ENCODE measurements at regions not wholly inside any gene's neighbourhood (a gene's known extent, or its start where the extent isn't known, plus 50 kb on each side); places are given as distances from the start of the nearest gene placed in this dataset.

DNA sequence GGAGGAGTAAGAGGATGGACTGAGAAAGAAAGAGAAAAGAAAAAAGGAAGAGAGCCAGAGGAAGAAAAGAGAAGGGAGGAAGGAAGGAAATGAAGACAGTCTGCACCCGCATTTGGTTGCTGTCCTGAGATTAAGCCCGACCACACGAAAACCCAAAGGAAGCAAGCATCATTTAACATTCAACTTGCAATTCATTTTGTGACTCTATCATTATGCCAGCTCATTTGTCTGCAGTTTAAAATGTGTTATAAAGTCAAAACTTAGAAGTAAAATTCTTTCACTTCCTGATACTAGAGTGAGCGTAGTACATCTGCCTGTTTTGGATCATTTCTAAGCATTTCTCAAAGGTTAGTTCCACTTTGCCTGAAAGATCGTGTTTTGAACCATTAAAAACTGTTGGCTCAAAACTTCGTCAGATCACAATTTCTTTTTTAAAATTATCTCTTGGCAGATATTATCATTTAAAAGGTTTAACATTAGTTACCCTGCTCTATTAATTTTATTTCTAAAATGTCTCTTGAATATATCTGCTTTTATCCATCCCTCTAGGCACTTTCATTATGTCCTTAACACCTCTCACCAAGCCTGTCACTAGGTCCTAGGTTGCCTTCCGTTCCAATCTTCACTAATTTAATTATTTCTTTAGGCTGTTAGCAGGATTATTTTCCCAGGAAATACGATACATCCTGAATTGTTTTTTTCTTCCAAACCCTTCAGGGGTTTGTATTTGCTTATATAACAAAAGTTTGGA, 240.9 kb downstream of the TLE4 start:
- TF ChIP-seq POLR2AphosphoS5 (IDR thresholded peaks at IDR 0.05; ENCODE audit: low read depth, low read length) = no peak
- no peak for TF ChIP-seq SIN3A (IDR thresholded peaks at IDR 0.05; ENCODE audit: borderline replicate concordance, insufficient read depth, low read length)
